Sciatic nerve (tissue), 2 donors: ENCODE measurements at regions not wholly inside any gene's neighbourhood (a gene's known extent, or its start where the extent isn't known, plus 50 kb on each side); places are given as distances from the start of the nearest gene placed in this dataset.
"Not testable (repeated sequence)": the region's sequence is repeated elsewhere in the genome, so short reads cannot be mapped to it uniquely, and the experiment has no call there.

Source experiments
- ATAC-seq: fragments of 200-7000 bp; cut with Tn5 transposase; one replicate; pipeline ENCODE4 v1.9.1; 2020; ENCODE audit warnings: mild to moderate bottlenecking, moderate library complexity
- DNase-seq: peaks from one replicate; pipeline ENCODE4 v3.0.0-alpha.2; 2020; ENCODE audit warnings: low spot score
- intact Hi-C: fragments of 100-400 bp; cut with DNase I; formaldehyde crosslinking; loops from one replicate; pipeline ENCODE4 v1.14.2; 2022
- donor health status: DM: no; HTN: no; CAD: no.
- donor health status: DM: no; HTN: no; CAD: no.

DNA sequence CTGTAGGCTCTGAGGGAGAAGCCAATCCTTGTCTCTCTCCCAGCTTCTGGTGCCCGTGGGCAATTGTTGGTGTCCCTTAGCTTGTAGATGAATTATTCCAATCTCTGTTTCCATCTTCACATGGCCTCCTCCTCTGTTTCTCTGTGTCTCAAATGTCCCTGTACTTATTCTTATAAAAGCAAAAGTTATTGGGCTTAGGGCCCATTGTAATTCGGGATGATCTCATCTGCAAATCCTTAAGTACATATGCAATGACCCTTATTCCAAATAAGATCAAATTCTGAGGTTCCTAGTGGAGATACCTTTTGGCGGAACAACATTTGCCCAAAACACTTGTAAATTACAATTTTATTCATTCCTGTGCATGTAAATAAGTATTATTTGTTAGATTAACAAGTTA lies 147.4 kb upstream of the EPHA3 start:
- intact Hi-C loops = no loop called here

DNA sequence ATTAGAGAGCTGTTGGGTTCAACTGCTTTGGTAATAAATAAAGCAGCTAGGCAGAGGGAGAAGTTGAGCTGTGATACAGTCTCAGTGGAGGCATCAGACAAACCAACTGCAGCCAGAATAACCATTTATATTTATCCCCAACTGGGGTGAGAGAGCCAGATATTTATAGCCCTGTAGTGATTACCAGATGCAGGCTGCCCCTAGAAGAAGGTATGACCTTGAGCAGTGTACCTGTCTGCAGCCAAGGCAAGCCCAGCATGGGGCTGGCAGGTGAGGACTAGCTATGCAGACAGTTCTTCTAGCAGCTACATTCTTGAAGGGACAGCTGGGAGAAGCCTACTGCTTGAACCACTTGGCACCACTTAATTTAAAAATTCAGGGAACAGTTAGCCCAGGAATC lies 144.4 kb upstream of the EPHA3 start:
- DNase-seq (no peak), ATAC-seq (no peak)
- intact Hi-C loops = no loop called here

More for the DNA sequence above, 147.4 kb upstream of the EPHA3 start:
- DNase-seq (no peak), ATAC-seq (no peak)

DNA sequence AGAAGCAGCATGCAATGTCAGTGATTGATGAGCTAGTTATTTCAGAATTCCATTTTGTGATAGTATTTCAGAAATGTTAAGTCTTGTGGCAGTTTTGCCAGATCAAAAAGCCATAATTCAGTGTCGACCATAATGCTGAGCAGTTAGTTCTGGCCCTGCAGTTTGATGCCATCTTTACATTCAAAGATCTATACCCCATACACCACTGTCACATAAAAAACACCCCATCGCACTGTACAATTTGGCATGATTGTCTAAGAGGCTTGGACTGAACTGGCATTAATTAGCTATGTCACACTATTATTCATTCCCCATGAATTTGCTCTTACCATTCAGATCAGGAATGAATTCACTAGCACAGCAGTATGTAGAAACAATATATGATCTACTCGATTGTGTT lies 127.7 kb upstream of the EPHA3 start:
- ATAC-seq = no peak

DNA sequence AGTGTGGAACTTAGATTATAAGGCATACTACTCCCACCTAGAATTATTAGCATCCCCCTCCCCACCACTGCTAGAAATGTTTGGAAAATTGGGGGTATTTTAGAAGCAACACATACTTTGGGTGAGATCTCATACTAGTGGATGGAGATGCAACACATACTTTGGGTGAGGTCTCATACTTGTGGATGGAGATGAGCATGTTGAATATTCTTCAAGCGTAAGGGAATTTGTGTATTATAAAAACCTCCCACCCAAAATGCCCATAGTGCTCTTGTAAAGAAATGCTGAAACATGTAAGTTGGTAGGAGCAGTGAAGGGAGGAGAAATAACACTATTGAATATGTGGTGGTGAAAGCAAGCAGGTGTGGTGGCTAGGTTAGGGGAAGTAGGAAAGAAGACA lies 124.0 kb upstream of the EPHA3 start:
- no peak for DNase-seq
- no peak for ATAC-seq
- intact Hi-C loops = no loop called here

More for the DNA sequence above, 127.7 kb upstream of the EPHA3 start:
- intact Hi-C loops = no loop called here
- DNase-seq = no peak

DNA sequence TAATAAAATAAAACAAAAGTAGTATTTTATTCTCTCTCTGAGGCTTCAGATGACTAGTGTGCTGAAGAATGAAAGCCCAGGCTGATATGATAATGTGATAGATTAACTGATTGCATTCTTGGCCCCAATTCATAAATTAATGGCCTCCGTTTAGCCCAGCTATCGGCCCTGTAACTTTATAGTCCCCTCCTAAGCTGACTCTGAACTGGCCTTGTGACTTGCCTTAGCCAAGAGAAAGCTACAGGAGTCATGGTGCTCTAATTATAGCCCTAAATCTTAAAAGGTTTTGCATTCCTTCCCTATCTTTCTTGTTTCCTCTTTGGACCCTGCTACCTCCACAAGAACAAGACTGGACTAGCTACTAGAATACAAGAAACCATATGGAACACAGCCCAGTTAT lies 123.2 kb upstream of the EPHA3 start:
- ATAC-seq (no peak), DNase-seq (no peak)
- intact Hi-C loops = no loop called here

DNA sequence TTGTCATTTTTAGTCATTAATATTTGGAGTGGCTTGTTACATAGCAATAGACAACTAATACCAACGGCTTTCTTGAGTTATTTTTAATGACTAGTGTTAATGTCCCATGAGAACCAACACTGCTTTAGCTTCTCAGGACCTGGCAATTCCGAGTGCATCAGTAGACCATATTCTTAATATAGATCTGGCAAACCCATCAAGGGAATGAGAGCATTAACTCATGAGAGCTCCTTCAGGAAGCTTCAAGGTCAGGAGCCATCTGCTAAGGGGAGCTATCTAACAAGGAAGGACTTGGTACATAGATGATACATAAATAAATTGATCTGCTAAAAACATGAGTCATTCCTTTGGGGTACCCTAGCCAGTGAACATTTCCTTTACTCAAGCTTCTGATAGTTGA lies 122.6 kb upstream of the EPHA3 start:
- DNase-seq (no peak), ATAC-seq (no peak)
- intact Hi-C loops = no loop called here

DNA sequence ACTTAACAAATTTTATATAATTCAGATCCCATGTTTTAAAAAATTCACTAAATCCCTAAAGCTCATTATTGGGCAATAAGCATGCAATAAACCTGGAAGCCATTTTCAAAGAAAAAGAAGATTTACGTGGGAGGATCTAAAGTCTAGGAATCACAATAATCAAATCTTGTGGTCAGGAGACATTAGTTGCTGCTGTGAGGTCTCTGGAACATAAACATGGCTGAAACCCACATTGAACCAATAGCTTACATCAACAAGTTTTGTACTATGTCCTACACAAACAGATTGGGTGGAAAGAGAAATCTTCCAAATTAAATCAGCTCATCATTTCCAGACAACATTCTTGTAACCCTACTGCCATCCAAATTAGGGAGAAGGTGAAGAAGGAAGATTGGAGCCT lies 121.9 kb upstream of the EPHA3 start:
- DNase-seq (no peak), ATAC-seq (no peak)
- intact Hi-C loops = no loop called here

DNA sequence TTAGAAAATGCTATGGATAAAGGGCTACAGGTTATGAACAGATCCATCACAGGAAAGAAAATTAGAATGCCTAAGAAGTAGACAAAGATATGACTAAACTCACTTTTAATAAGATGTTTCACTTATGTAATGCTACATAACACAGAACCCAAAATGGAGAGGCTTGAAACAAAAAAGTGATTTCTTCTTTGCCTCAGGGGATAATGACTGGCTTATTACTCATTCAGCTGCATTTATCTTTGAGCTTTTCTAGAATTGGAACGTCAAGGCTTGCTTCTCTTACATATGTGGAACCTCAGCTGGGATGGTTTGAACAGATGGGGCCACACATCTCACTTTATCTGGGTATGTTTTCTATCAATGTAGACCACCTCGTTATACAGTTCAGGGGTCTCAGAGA lies 120.6 kb upstream of the EPHA3 start:
- DNase-seq (no peak), ATAC-seq (no peak)
- intact Hi-C loops = no loop called here

DNA sequence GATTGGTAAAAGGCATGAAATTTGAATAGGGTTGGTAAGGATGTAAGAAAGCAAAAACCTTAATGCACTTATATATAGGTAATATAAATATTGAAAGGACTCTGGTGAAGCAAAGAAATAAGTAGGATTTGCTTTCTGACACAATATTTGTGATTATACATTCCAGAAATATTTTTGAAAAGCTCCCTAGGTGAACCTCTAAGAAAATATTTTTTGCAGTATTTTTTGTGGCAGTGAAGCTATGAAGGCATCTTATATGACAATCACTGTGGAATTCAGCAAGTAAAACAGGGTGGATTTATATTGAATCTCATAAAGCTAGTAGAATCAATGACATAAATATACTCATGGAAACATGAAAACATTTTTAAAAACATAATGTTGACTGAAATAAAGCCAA lies 119.6 kb upstream of the EPHA3 start:
- ATAC-seq (no peak), DNase-seq (no peak)
- intact Hi-C loops = no loop called here

DNA sequence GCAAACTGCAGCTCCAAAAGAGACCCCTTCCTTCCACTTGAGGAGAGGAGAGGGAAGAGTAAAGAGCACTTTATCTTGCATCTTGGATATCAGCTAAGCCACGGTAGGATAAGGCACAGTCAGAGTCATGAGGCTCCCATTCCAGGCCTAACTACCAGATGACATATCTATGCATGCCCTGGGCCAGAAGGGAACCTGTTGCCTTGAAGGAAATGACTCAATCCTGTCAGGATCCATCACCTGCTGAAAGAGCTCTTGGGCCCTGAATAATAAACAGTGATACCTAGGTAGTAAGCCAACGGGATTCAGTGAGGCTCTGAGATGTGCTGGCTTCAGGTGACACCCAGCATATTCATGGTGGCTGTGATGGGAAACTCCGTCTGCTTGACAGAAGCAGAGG lies 118.5 kb upstream of the EPHA3 start:
- ATAC-seq = no peak
- no peak for DNase-seq
- intact Hi-C loops = no loop called here

DNA sequence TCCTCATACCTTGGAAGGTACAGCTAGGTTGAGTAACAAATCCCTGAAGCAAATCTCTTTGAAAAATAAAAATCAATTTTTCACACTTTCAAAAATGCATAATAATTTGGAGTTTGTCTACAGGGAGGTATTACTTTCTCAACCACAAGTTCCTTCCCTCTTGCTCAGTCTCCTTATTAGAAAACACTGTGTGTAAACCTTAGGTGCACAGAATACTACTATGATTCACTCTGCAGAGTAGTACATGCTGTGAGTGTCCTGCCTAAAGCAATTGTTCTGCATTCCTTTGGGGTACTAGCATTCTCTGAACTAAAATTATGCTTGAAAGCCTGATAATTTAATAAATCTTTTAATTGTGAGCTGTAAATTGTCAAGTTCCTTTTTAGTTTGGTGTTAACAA lies 115.9 kb upstream of the EPHA3 start:
- intact Hi-C loops = no loop called here
- ATAC-seq (no peak), DNase-seq (no peak)

DNA sequence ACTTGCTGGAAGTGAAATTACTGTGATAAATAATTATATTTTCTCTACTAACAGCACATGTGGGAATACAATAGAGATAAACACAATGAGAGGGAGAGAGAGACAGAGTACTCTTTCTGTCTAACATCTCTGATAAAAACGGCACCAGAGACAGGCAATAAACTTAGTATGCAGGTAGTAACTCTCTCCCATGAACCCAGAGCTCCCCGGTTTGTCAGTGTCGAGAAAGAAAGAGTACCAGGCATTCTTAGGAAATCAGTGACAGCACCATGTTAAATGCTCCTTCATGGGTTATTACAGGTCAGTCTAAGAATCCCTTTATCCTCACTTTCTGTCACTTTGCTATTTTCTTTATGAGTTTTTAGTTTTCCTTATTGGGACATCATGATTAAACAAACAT lies 110.7 kb upstream of the EPHA3 start:
- intact Hi-C loops = no loop called here
- ATAC-seq (no peak), DNase-seq (no peak)

DNA sequence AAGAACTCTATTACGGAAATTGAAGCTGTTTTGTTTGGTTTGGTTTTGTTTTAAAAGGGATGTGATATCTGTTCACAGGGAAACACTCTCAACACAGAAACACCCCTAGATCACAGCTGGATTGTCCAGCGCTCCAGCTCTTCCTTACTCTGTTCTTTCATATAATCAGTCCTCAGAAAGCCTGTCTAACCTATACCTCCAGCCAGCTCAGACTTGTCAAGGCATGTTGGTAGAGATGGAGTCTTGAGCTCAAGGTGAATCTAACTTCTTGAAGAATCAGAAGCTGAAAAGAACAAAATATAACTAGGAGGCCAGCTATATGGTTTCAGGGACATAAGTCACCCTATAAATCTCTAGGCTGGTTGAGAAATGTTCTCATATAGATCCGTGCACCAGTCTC lies 110.2 kb upstream of the EPHA3 start:
- intact Hi-C loops = no loop called here
- ATAC-seq = peak; percentile 42

DNA sequence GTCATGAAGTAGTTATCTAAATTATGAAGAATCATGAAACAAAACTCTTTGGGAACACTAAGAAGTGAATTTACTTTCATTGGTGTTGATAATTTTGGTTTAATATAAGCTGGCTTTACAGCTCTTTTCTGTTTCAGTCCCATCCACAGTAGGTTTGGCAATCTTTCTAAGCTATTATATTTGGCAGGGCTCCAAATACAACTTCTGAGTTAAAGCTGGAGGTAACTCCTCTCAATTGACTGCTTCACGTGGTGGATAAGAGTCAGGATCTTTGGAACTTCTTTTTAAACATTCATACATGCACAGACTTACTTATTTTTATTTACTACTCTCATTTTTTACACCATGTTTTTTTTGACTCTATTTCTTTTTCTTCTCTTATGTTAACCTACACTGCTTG lies 106.5 kb upstream of the EPHA3 start:
- no peak for DNase-seq
- intact Hi-C loops = no loop called here
- ATAC-seq = no peak

More for the DNA sequence above, 110.2 kb upstream of the EPHA3 start:
- DNase-seq = no peak

DNA sequence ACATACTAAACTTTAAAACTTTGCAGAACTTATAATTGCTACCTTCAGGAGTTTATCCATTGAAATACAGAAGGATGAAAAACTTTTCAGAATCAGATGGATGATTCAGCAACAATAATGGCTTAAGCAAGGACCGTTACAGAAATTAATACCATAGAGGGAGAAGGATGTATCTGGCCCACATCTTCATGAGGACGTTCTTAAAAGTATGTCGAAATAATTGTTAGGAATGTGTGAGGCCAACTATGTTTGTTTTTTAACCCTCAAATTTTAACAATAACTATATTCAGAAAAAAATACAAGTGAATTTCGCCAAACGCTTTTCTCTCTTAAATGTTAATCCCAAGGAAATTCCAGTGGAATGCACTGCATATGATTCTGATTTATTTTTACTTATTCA lies 105.2 kb upstream of the EPHA3 start:
- no peak for DNase-seq
- no peak for ATAC-seq
- intact Hi-C loops = no loop called here

DNA sequence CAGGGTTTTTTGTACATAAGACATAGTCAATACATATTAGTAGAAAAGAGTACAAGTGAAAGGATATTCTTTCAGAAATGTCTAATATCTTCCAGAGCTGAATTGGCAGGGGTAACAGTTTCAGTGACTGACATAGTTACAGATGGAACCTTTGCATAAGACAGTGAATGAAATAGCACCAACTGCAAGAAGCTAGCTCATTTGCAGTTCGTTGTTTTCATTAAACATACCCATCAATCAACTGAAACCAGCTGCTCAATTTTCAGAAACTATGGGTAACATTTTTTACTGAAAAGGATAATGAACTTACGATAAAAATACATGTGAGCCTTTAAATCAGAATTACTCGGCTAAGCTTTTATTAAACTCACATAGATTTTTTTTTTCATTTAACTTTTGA lies 93.9 kb upstream of the EPHA3 start:
- no peak for DNase-seq
- intact Hi-C loops = no loop called here
- no peak for ATAC-seq

DNA sequence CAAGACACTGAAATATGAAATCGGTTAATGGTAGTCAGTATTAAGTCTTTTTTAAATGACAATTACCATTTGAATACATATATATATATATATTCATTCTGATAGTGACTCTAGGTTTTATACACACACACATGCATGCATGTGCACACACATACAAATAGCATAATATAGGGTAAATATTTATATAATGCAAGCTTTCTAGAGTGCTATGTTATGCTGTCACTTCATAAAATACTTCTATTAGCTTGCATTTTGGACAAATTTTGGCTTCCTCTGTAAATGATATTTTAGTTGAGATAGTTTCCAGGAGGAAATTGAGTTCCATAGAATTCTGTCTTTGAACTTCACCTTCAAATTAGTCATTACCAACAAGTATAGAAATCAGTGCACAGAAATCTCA lies 89.9 kb upstream of the EPHA3 start:
- ATAC-seq (no peak), DNase-seq (no peak)
- intact Hi-C loops = no loop called here

DNA sequence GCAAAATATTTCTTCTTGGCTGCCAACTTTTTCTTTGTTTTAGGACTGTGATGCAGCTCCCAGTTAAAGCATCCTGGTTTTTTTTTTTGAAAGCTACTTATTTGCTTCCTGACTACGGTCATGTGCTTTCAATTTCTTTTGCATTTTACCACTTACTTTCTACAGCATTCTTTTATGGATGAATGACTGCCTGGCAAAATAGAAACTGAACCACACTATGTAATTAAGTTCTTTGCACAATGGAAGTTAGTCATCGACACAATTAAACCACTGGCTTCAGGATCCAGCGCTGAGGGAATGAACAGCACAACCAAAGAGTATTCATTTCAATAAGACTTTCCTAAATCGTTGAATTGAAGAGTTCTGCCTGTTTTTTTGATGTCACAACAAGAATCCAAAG lies 82.2 kb upstream of the EPHA3 start:
- intact Hi-C loops = no loop called here
- DNase-seq (no peak), ATAC-seq (no peak)

DNA sequence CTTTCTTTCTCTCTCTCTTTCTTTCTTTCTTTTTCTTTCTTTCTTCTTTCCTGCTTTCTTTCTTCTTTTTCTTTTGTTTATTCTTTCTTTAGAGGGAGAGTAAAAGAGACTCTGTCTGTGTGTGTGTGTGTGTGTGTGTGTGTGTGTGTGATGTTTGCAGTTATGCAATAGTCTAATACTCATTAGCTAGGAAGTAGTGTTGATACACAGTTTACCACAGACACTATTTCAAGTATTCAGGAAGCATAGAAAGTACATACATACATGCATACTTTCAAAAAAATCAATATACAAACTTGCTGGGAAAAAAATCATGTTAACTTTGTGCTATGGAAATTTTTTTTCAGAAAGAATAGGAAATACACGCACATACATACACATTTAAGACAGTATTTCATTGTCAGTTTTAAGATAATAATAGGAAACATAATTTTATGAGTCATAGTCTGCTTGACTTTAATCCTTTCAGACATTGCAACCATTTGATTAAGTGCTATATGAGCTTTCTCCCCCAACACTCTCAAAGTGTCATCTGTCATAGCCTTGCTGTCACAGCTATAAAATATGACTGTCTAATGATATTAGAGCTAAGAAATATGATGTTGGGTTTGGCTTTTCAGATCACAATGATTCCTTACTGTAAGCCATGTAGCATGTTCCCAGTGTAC lies 74.9 kb upstream of the EPHA3 start:
- ATAC-seq (no peak), DNase-seq (no peak)
- intact Hi-C loops = no loop called here

DNA sequence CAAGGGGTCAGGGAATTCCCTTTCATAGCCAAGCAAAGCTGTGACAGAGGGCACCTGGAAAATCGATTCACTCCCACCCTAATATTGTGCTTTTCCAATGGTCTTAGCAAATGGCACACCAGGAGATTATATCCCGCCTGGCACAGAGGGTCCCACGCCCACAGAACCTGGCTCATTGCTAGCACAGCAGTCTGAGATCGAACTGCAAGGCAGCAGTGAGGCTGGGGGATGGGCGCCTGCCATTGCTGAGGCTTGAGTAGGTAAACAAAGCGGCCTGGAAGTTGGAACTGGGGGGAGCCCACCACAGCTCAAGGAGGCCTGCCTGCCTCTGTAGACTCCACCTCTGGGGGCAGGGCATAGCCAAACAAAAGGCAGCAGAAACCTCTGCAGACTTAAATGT lies 72.7 kb upstream of the EPHA3 start:
- intact Hi-C loops, ATAC-seq, DNase-seq: not testable (repeated sequence)

DNA sequence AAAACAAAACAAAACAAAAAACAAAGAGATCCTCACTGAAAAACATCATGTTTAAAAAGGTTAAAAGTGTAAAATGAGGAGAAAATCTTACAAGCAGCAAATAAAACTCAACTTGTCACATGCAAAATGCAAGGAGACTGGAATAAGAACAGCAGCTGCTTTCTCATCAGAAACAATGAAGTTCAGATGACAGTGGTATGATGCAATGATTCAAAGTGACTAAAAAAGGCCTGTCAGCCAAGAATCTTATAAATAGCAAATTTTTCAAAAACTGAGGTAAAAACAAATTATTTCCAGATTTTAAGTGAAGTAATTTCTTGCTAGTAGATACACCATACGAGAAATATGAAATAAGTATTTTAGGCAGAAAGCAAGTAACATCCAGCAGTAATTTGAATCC lies 68.6 kb upstream of the EPHA3 start:
- DNase-seq (no peak), ATAC-seq (no peak)
- intact Hi-C loops = no loop called here
